Transverse colon (tissue), 4 donors: ENCODE measurements at regions not wholly inside any gene's neighbourhood (a gene's known extent, or its start where the extent isn't known, plus 50 kb on each side); places are given as distances from the start of the nearest gene placed in this dataset.
A peak's percentile ranks its signal among the peaks of the same experiment; 100 is the strongest.

ENCODE experiments used
- DNase-seq: peaks from one replicate; pipeline ENCODE4 v3.0.0-alpha.2; 2019
- H3K27ac ChIP-seq, 4 donors: fragments of 200-600 bp; sonication (generic); 2 replicates each; pipeline ENCODE4 v1.5.1; 2016 to 2018; ENCODE audit warnings: inconsistent platforms in 4 of 4
- H3K27me3 ChIP-seq: fragments of 200-600 bp; sonication (generic); 2 replicates; pipeline ENCODE4 v1.5.1; 2017; ENCODE audit warnings: inconsistent platforms
- H3K36me3 ChIP-seq, 4 donors: fragments of 200-600 bp; sonication (generic); 2 replicates each; pipeline ENCODE4 v1.5.1; 2017 to 2019; ENCODE audit warnings: inconsistent platforms in 4 of 4
- H3K4me1 ChIP-seq, 4 donors: fragments of 200-600 bp; sonication (generic); 2 replicates each; pipeline ENCODE4 v1.5.1; 2017 to 2020; ENCODE audit warnings: inconsistent platforms in 4 of 4
- H3K4me3 ChIP-seq, 4 donors: fragments of 200-600 bp; sonication (generic); 1 replicate in 1 of 4; 2 replicates in 3 of 4; pipeline versions ENCODE4 v1.5.1 to v1.6.1; 2017 to 2019; ENCODE audit warnings: inconsistent platforms in 4 of 4
- H3K9me3 ChIP-seq, 2 donors: fragments of 200-600 bp; sonication (generic); 2 replicates each; pipeline ENCODE4 v1.5.1; 2017 to 2019; ENCODE audit warnings: inconsistent platforms in 2 of 2
- EP300 ChIP-seq: sonication (generic); formaldehyde crosslinking; IDR thresholded peaks from one replicate; pipeline ENCODE4 v1.6.1; 2017; ENCODE audit warnings: antibody characterized with exemption, low read depth
- POLR2A ChIP-seq: fragments of 450-650 bp; IDR thresholded peaks from one replicate; pipeline ENCODE4 v1.6.1; 2016; ENCODE audit warnings: antibody characterized with exemption, mild to moderate bottlenecking, moderate library complexity
- POLR2AphosphoS5 ChIP-seq, 3 donors: sonication (generic); formaldehyde crosslinking; IDR thresholded peaks; one replicate each; pipeline ENCODE4 v1.6.1; 2016; ENCODE audit warnings: antibody characterized with exemption in 3 of 3
- WGBS, 2 donors: methylation state at CpG; one replicate each; pipeline ENCODE4 v1.1.5; 2018; ENCODE audit warnings: low coverage in 1 of 2; 5-methylcytosine and 5-hydroxymethylcytosine counted together
- in situ Hi-C, 4 donors: fragments of 200-750 bp; cut with MboI; loops; one replicate each; pipeline versions ENCODE4 v1.15.0 to v1.15.1; 2017; ENCODE audit warnings: low sequenced_read_pairs in 3 of 4, low pct_ligation_motif_present in 1 of 4, low pct_unique_long_range_greater_than_20kb in 1 of 4
- intact Hi-C: fragments of 100-400 bp; cut with DNase I; formaldehyde crosslinking; loops from one replicate; pipeline ENCODE4 v1.15.1; 2023; ENCODE audit warnings: low total_unique reads
- TF ChIP-seq, protein P1 (sequence below), 5 experiments: fragments of 200-600 bp in 3 of 5; fragments of 450-650 bp in 2 of 5; sonication (generic) in 3 of 5; IDR thresholded peaks; 1 replicate in 2 of 5; 2 replicates in 3 of 5; pipeline ENCODE4 v1.5.1; 2016 to 2017; ENCODE audit warnings: antibody characterized with exemption in 5 of 5, inconsistent platforms in 3 of 5, mild to moderate bottlenecking in 2 of 5, moderate library complexity in 1 of 5

DNA sequence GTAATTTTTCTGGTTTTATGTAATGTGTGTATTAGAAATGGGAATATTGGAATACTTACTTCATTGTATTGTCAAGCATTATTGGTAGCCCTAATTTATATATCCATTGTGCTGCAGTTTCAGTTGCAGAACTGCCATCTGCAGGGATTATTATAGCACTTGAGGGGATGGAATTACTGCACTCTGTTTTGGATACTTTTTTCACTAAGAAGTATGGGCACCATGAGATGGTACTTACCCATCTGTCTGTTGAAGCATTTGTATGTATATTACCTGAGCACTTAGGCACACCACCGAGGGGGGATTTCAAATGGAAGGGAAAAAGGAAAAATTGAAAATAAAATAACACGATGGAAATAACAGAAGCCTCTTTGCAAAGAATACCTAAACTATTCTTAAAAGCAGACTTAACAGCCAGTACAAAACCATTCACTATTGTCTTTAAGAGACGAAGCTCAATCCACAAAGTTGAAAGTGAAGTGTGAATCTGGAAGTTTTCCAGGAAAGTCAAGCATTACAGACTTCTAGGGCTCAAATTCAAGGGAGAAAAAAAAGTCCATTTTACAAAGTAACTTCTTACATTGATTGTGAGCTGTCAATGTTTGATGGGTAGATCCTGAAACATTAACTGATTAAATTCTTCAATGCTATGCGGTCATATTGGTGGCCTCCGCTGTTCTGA lies 318.7 kb downstream of the SOX4 start:
- Histone ChIP-seq H3K9me3 (no peaks in the 10 kb centered on the region), H3K4me1 (peaks cover 0 to 7% (median 5%) of the 10 kb centered on the region in 4 donors), H3K36me3 (no peaks in the 10 kb centered on the region), H3K27ac (no peak overlapping the region), H3K4me3 (no peak overlapping the region), H3K27me3 (no peaks in the 10 kb centered on the region)
- TF ChIP-seq EP300 (no peak), POLR2AphosphoS5 (IDR thresholded peaks at IDR 0.05) (no peak), POLR2A (no peak)
- TF ChIP-seq, protein P1, sequence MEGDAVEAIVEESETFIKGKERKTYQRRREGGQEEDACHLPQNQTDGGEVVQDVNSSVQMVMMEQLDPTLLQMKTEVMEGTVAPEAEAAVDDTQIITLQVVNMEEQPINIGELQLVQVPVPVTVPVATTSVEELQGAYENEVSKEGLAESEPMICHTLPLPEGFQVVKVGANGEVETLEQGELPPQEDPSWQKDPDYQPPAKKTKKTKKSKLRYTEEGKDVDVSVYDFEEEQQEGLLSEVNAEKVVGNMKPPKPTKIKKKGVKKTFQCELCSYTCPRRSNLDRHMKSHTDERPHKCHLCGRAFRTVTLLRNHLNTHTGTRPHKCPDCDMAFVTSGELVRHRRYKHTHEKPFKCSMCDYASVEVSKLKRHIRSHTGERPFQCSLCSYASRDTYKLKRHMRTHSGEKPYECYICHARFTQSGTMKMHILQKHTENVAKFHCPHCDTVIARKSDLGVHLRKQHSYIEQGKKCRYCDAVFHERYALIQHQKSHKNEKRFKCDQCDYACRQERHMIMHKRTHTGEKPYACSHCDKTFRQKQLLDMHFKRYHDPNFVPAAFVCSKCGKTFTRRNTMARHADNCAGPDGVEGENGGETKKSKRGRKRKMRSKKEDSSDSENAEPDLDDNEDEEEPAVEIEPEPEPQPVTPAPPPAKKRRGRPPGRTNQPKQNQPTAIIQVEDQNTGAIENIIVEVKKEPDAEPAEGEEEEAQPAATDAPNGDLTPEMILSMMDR (IDR thresholded peaks at IDR 0.05) = no peak
- in situ Hi-C loops (no loop called here), intact Hi-C loops (no loop called here)
- DNase-seq = no peak
- WGBS, 2 donors = 80 to 87% methylated on average over 5 of the region's 5 CpGs

GRCh38 chr6:21914121-21914973 lies 320.8 kb downstream of the SOX4 start:
- no peaks in the 10 kb centered on the region for H3K27me3 ChIP-seq
- H3K9me3 ChIP-seq = no peaks in the 10 kb centered on the region
- in situ Hi-C loops (no loop called here), intact Hi-C loops (no loop called here)
- TF ChIP-seq EP300 (no peak), POLR2A (no peak), POLR2AphosphoS5 (IDR thresholded peaks at IDR 0.05) (no peak)
- TF ChIP-seq, protein P1 (IDR thresholded peaks at IDR 0.05) = no peak
- peaks cover 0 to 7% (median 5%) of the 10 kb centered on the region in 4 donors for H3K4me1 ChIP-seq
- DNase-seq = peak; percentile 55
- H3K36me3 ChIP-seq = no peaks in the 10 kb centered on the region
- no peak overlapping the region for H3K4me3 ChIP-seq
- WGBS, 2 donors = 31 to 38% methylated on average over 5 to 8 of the region's 8 CpGs
- H3K27ac ChIP-seq = no peak overlapping the region

GRCh38 chr6:21915707-21916260 lies 322.2 kb downstream of the SOX4 start:
- Histone ChIP-seq H3K36me3 (no peaks in the 10 kb centered on the region), H3K9me3 (no peaks in the 10 kb centered on the region), H3K27me3 (no peaks in the 10 kb centered on the region), H3K27ac (no peak overlapping the region), H3K4me1 (peaks cover 0 to 7% (median 5%) of the 10 kb centered on the region in 4 donors), H3K4me3 (no peak overlapping the region)
- intact Hi-C loops (no loop called here), in situ Hi-C loops (no loop called here)
- WGBS, 2 donors = 38% methylated on average over 1 of the region's 1 CpG; no CpG with 5 or more reads in 1 of the 2 donors
- DNase-seq = no peak
- TF ChIP-seq EP300 (no peak), POLR2A (no peak), POLR2AphosphoS5 (IDR thresholded peaks at IDR 0.05) (no peak)
- TF ChIP-seq, protein P1 (IDR thresholded peaks at IDR 0.05) = no peak

GRCh38 chr6:21918041-21918440 lies 324.5 kb downstream of the SOX4 start:
- Histone ChIP-seq H3K36me3 (no peaks in the 10 kb centered on the region), H3K4me1 (peaks cover 0 to 7% (median 5%) of the 10 kb centered on the region in 4 donors), H3K27me3 (no peaks in the 10 kb centered on the region), H3K27ac (no peak overlapping the region), H3K9me3 (no peaks in the 10 kb centered on the region), H3K4me3 (no peak overlapping the region)
- 54 to 63% methylated on average over 5 to 7 of the region's 7 CpGs for WGBS, 2 donors
- no peak for DNase-seq
- TF ChIP-seq, protein P1 (IDR thresholded peaks at IDR 0.05) = no peak
- TF ChIP-seq POLR2AphosphoS5 (IDR thresholded peaks at IDR 0.05) (no peak), POLR2A (no peak), EP300 (no peak)
- intact Hi-C loops (no loop called here), in situ Hi-C loops (no loop called here)
